ENCODE measurements at regions not wholly inside any gene's neighbourhood (a gene's known extent, or its start where the extent isn't known, plus 50 kb on each side); places are given as distances from the start of the nearest gene placed in this dataset.

DNA sequence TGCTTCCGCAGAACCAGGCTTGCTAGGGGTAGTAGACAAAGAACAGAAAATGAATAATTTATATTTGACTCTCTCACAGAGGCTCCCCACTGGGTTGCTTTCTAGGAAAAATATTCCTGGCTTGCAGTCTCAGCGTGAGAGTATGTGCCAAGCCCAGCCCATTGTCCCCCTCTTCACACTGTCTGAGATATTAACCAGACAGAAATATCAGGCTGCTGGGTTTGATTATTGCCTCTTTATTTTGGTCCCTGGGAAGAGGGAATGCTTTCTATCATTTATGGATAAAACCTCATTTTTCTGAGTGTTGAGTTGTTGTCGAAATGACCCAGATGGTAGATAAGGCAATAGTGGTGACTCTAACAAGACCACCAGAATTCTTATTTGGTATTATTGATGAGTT is 367.9 kb downstream of the METTL15 start:
- Histone ChIP-seq H3K27ac (ENCODE audit: extremely low read depth, low read depth, low read length) (no peak overlapping the region), H3K9me3 (ENCODE audit: control insufficient read depth, insufficient read depth, low read depth, low read length) (no peaks in the 10 kb centered on the region), H3K36me3 (ENCODE audit: control insufficient read depth in 2 of 2, insufficient read depth in 1 of 2, low read length in 2 of 2) (no peaks in the 10 kb centered on the region), H3K4me1 (ENCODE audit: control insufficient read depth, insufficient read depth, low read length) (no peaks in the 10 kb centered on the region), H3K4me3 (ENCODE audit: low read depth, low read length) (no peak overlapping the region)
- ChIA-PET CTCF (no interaction called here), POLR2A (no interaction called here)
- TF ChIP-seq ZNF148 (tag by site-specific recombination; IDR thresholded peaks at IDR 0.05; ENCODE audit: borderline replicate concordance) (no peak), ZBTB7A (tag by site-specific recombination; IDR thresholded peaks at IDR 0.05; ENCODE audit: low read depth) (no peak), ZNF350 (tag by site-specific recombination; IDR thresholded peaks at IDR 0.05) (no peak), ZNF112 (tag by site-specific recombination; IDR thresholded peaks at IDR 0.05) (no peak), RBAK (tag by site-specific recombination; IDR thresholded peaks at IDR 0.05) (no peak), ZNF433 (tag by site-specific recombination; IDR thresholded peaks at IDR 0.05; ENCODE audit: low read depth) (no peak), OSR2 (tag by site-specific recombination; IDR thresholded peaks at IDR 0.05) (no peak), SP2 (tag by site-specific recombination; IDR thresholded peaks at IDR 0.05) (no peak), ZNF701 (tag by site-specific recombination; IDR thresholded peaks at IDR 0.05) (no peak), ELK4 (IDR thresholded peaks at IDR 0.05; ENCODE audit: borderline replicate concordance, low read depth, low read length) (no peak), ZNF354C (tag by site-specific recombination; IDR thresholded peaks at IDR 0.05; ENCODE audit: borderline replicate concordance, low read depth) (no peak), GLI4 (tag by site-specific recombination; IDR thresholded peaks at IDR 0.05) (no peak), ZNF768 (tag by site-specific recombination; IDR thresholded peaks at IDR 0.05) (no peak), KLF1 (tag by site-specific recombination; IDR thresholded peaks at IDR 0.05) (no peak), SCRT1 (tag by site-specific recombination; IDR thresholded peaks at IDR 0.05; ENCODE audit: borderline replicate concordance) (no peak), HOXA7 (CRISPR knock-in tag; IDR thresholded peaks at IDR 0.05; ENCODE audit: borderline replicate concordance) (no peak), BCL11A (tag by site-specific recombination; IDR thresholded peaks at IDR 0.05; ENCODE audit: low read depth) (no peak)
- TF ChIP-seq, protein P1, sequence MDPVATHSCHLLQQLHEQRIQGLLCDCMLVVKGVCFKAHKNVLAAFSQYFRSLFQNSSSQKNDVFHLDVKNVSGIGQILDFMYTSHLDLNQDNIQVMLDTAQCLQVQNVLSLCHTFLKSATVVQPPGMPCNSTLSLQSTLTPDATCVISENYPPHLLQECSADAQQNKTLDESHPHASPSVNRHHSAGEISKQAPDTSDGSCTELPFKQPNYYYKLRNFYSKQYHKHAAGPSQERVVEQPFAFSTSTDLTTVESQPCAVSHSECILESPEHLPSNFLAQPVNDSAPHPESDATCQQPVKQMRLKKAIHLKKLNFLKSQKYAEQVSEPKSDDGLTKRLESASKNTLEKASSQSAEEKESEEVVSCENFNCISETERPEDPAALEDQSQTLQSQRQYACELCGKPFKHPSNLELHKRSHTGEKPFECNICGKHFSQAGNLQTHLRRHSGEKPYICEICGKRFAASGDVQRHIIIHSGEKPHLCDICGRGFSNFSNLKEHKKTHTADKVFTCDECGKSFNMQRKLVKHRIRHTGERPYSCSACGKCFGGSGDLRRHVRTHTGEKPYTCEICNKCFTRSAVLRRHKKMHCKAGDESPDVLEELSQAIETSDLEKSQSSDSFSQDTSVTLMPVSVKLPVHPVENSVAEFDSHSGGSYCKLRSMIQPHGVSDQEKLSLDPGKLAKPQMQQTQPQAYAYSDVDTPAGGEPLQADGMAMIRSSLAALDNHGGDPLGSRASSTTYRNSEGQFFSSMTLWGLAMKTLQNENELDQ (tag by site-specific recombination; IDR thresholded peaks at IDR 0.05; ENCODE audit: low read depth): no peak

- Histone ChIP-seq H3K27ac (ENCODE audit: extremely low read depth, low read depth, low read length) (no peak overlapping the region), H3K9me3 (ENCODE audit: control insufficient read depth, insufficient read depth, low read depth, low read length) (no peaks in the 10 kb centered on the region), H3K36me3 (ENCODE audit: control insufficient read depth in 2 of 2, insufficient read depth in 1 of 2, low read length in 2 of 2) (no peaks in the 10 kb centered on the region), H3K4me1 (ENCODE audit: control insufficient read depth, insufficient read depth, low read length) (no peaks in the 10 kb centered on the region), H3K4me3 (ENCODE audit: low read depth, low read length) (no peak overlapping the region)
- ChIA-PET POLR2A (no interaction called here), CTCF (interaction anchor here (0.6 to 0.9 kb wide), 2 partner anchors 14 to 487 kb away, joined by 3 to 4 read pairs; no protein-coding TSS in a partner anchor)
- TF ChIP-seq, protein P2, sequence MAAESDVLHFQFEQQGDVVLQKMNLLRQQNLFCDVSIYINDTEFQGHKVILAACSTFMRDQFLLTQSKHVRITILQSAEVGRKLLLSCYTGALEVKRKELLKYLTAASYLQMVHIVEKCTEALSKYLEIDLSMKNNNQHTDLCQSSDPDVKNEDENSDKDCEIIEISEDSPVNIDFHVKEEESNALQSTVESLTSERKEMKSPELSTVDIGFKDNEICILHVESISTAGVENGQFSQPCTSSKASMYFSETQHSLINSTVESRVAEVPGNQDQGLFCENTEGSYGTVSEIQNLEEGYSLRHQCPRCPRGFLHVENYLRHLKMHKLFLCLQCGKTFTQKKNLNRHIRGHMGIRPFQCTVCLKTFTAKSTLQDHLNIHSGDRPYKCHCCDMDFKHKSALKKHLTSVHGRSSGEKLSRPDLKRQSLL (tag by site-specific recombination; IDR thresholded peaks at IDR 0.05): no peak
- TF ChIP-seq ZBTB21 (tag by site-specific recombination; IDR thresholded peaks at IDR 0.05): no peak
- TF ChIP-seq MYNN (tag by site-specific recombination; IDR thresholded peaks at IDR 0.05; ENCODE audit: borderline replicate concordance): no peak
These were observed 364.7 kb downstream of the METTL15 start for GRCh38 chr11:28472904-28473303.
